Activated CD4-positive, alpha-beta T cell treated with anti-CD3 and anti-CD28 coated beads, Interleukin-2, amount 10 ng/mL, durations not matched to agents 7 days and 5 days (primary cell): ENCODE measurements at regions not wholly inside any gene's neighbourhood (a gene's known extent, or its start where the extent isn't known, plus 50 kb on each side); places are given as distances from the start of the nearest gene placed in this dataset.

Experiments
- CTCF ChIA-PET: fragments of 350-600 bp; sonication (Branson Sonifier 250); formaldehyde crosslinking; loops from one replicate; lab custom pipeline; 2021; ENCODE audit warnings: antibody characterized with exemption; lab: Charles Lee
- POLR2A ChIA-PET: fragments of 350-600 bp; sonication (Branson Sonifier 250); formaldehyde crosslinking; loops from one replicate; lab custom pipeline; 2021; ENCODE audit warnings: antibody characterized with exemption; lab: Charles Lee
- DNase-seq: peaks from one replicate; pipeline ENCODE4 v3.0.0-alpha.2; 2020
- H3K27ac Mint-ChIP-seq: one replicate; pipeline ENCODE4 v1.8.0; 2021; ENCODE audit warnings: mild to moderate bottlenecking, moderate library complexity, mixed read lengths
- H3K27me3 Mint-ChIP-seq: one replicate; pipeline ENCODE4 v1.8.0; 2021; ENCODE audit warnings: mixed read lengths
- H3K36me3 Mint-ChIP-seq: one replicate; pipeline ENCODE4 v1.8.0; 2021; ENCODE audit warnings: low read depth, mixed read lengths
- H3K4me1 Mint-ChIP-seq: one replicate; pipeline ENCODE4 v1.8.0; 2021; ENCODE audit warnings: mixed read lengths
- H3K4me3 Mint-ChIP-seq: one replicate; pipeline ENCODE4 v1.8.0; 2021; ENCODE audit warnings: mild to moderate bottlenecking, moderate library complexity, mixed read lengths
- H3K9me3 Mint-ChIP-seq: one replicate; pipeline ENCODE4 v1.8.0; 2021; ENCODE audit warnings: mixed read lengths

GRCh38 chr1:168945870-168946269 lies 160.6 kb upstream of the ATP1B1 start:
- H3K27ac Mint-ChIP-seq = no peak overlapping the region
- peaks cover 10% of the 10 kb centered on the region for H3K27me3 Mint-ChIP-seq
- CTCF ChIA-PET = interaction anchor here (0.9 to 1.9 kb wide), 2 partner anchors 10 to 14 kb away, joined by 3 to 5 read pairs; no protein-coding TSS in a partner anchor
- no peaks in the 10 kb centered on the region for H3K9me3 Mint-ChIP-seq
- POLR2A ChIA-PET = no interaction called here
- no peaks in the 10 kb centered on the region for H3K36me3 Mint-ChIP-seq
- H3K4me1 Mint-ChIP-seq = no peaks in the 10 kb centered on the region
- DNase-seq = no peak
- H3K4me3 Mint-ChIP-seq = no peak overlapping the region

GRCh38 chr1:168947041-168947440 lies 159.4 kb upstream of the ATP1B1 start:
- H3K36me3 Mint-ChIP-seq = no peaks in the 10 kb centered on the region
- CTCF ChIA-PET = no interaction called here
- no peaks in the 10 kb centered on the region for H3K9me3 Mint-ChIP-seq

GRCh38 chr1:168949672-168950071 lies 156.8 kb upstream of the ATP1B1 start:
- no peaks in the 10 kb centered on the region for H3K36me3 Mint-ChIP-seq
- CTCF ChIA-PET = no interaction called here

More at GRCh38 chr1:168947041-168947440, 159.4 kb upstream of the ATP1B1 start:
- Mint-ChIP-seq H3K4me1 (no peaks in the 10 kb centered on the region), H3K27ac (no peak overlapping the region), H3K4me3 (no peak overlapping the region), H3K27me3 (peaks cover 10% of the 10 kb centered on the region)
- DNase-seq = no peak
- POLR2A ChIA-PET = no interaction called here

GRCh38 chr1:168957818-168958217 lies 148.7 kb upstream of the ATP1B1 start:
- ChIA-PET CTCF (no interaction called here), POLR2A (no interaction called here)
- Mint-ChIP-seq H3K27ac (no peak overlapping the region), H3K9me3 (no peaks in the 10 kb centered on the region), H3K36me3 (no peaks in the 10 kb centered on the region), H3K27me3 (peaks cover 4% of the 10 kb centered on the region), H3K4me3 (no peak overlapping the region), H3K4me1 (no peaks in the 10 kb centered on the region)
- DNase-seq = no peak

More at GRCh38 chr1:168949672-168950071, 156.8 kb upstream of the ATP1B1 start:
- Mint-ChIP-seq H3K9me3 (no peaks in the 10 kb centered on the region), H3K27ac (no peak overlapping the region), H3K4me3 (no peak overlapping the region), H3K4me1 (no peaks in the 10 kb centered on the region), H3K27me3 (peaks cover 4% of the 10 kb centered on the region)
- DNase-seq = no peak
- POLR2A ChIA-PET = no interaction called here

- H3K36me3 Mint-ChIP-seq = no peaks in the 10 kb centered on the region
- POLR2A ChIA-PET = no interaction called here
- H3K9me3 Mint-ChIP-seq = no peaks in the 10 kb centered on the region
Observed at GRCh38 chr1:168958562-168959289, 147.8 kb upstream of the ATP1B1 start.

GRCh38 chr1:168959382-168959781 lies 147.1 kb upstream of the ATP1B1 start:
- no peaks in the 10 kb centered on the region for H3K36me3 Mint-ChIP-seq
- DNase-seq = no peak
- H3K27me3 Mint-ChIP-seq = peaks cover 4% of the 10 kb centered on the region
- H3K4me1 Mint-ChIP-seq = no peaks in the 10 kb centered on the region
- H3K9me3 Mint-ChIP-seq = no peaks in the 10 kb centered on the region
- no peak overlapping the region for H3K27ac Mint-ChIP-seq
- H3K4me3 Mint-ChIP-seq = no peak overlapping the region
- POLR2A ChIA-PET = no interaction called here
- CTCF ChIA-PET = interaction anchor here (0.8 to 1.3 kb wide), 2 partner anchors 12 to 14 kb away, joined by 3 to 5 read pairs; no protein-coding TSS in a partner anchor

More at GRCh38 chr1:168958562-168959289, 147.8 kb upstream of the ATP1B1 start:
- no peak for DNase-seq
- H3K27me3 Mint-ChIP-seq = peaks cover 4% of the 10 kb centered on the region
- H3K4me1 Mint-ChIP-seq = no peaks in the 10 kb centered on the region
- no peak overlapping the region for H3K27ac Mint-ChIP-seq
- CTCF ChIA-PET = no interaction called here
- no peak overlapping the region for H3K4me3 Mint-ChIP-seq

GRCh38 chr1:168960114-168960513 lies 146.4 kb upstream of the ATP1B1 start:
- Mint-ChIP-seq H3K36me3 (no peaks in the 10 kb centered on the region), H3K27ac (no peak overlapping the region), H3K4me3 (no peak overlapping the region), H3K9me3 (no peaks in the 10 kb centered on the region), H3K27me3 (peaks cover 4% of the 10 kb centered on the region), H3K4me1 (no peaks in the 10 kb centered on the region)
- ChIA-PET POLR2A (no interaction called here), CTCF (interaction anchor here (0.8 to 1.3 kb wide), 2 partner anchors 11 to 14 kb away, joined by 3 to 5 read pairs; no protein-coding TSS in a partner anchor)
- no peak for DNase-seq

- DNase-seq = no peak
- Mint-ChIP-seq H3K4me3 (no peak overlapping the region), H3K4me1 (no peaks in the 10 kb centered on the region), H3K9me3 (no peaks in the 10 kb centered on the region), H3K27me3 (peaks cover 4% of the 10 kb centered on the region), H3K36me3 (no peaks in the 10 kb centered on the region), H3K27ac (no peak overlapping the region)
- POLR2A ChIA-PET = no interaction called here
- CTCF ChIA-PET = interaction anchor here (0.8 to 1.3 kb wide), 2 partner anchors 15 to 96 kb away, joined by 3 to 5 read pairs; no protein-coding TSS in a partner anchor
Observed at GRCh38 chr1:168960595-168960994, 145.9 kb upstream of the ATP1B1 start.

GRCh38 chr1:168963601-168964000 lies 142.9 kb upstream of the ATP1B1 start:
- ChIA-PET CTCF (no interaction called here), POLR2A (no interaction called here)
- H3K4me3 Mint-ChIP-seq = no peak overlapping the region
- no peaks in the 10 kb centered on the region for H3K27me3 Mint-ChIP-seq
- H3K36me3 Mint-ChIP-seq = no peaks in the 10 kb centered on the region
- H3K27ac Mint-ChIP-seq = no peak overlapping the region
- no peaks in the 10 kb centered on the region for H3K9me3 Mint-ChIP-seq
- no peak for DNase-seq
- H3K4me1 Mint-ChIP-seq = no peaks in the 10 kb centered on the region

GRCh38 chr1:168964478-168964877 lies 142.0 kb upstream of the ATP1B1 start:
- POLR2A ChIA-PET = no interaction called here
- DNase-seq = no peak
- Mint-ChIP-seq H3K36me3 (no peaks in the 10 kb centered on the region), H3K27ac (no peak overlapping the region), H3K9me3 (no peaks in the 10 kb centered on the region), H3K27me3 (no peaks in the 10 kb centered on the region), H3K4me1 (no peaks in the 10 kb centered on the region), H3K4me3 (no peak overlapping the region)
- CTCF ChIA-PET = no interaction called here

- no peak for DNase-seq
- no peaks in the 10 kb centered on the region for H3K36me3 Mint-ChIP-seq
- no peaks in the 10 kb centered on the region for H3K27me3 Mint-ChIP-seq
- no peak overlapping the region for H3K4me3 Mint-ChIP-seq
- no peaks in the 10 kb centered on the region for H3K9me3 Mint-ChIP-seq
- POLR2A ChIA-PET = no interaction called here
- H3K4me1 Mint-ChIP-seq = no peaks in the 10 kb centered on the region
- H3K27ac Mint-ChIP-seq = no peak overlapping the region
- CTCF ChIA-PET = no interaction called here
Observed at GRCh38 chr1:168966217-168966616, 140.3 kb upstream of the ATP1B1 start.

GRCh38 chr1:168966636-168967035 lies 139.9 kb upstream of the ATP1B1 start:
- no peaks in the 10 kb centered on the region for H3K9me3 Mint-ChIP-seq
- no peak for DNase-seq
- ChIA-PET POLR2A (no interaction called here), CTCF (no interaction called here)
- no peak overlapping the region for H3K27ac Mint-ChIP-seq
- H3K4me3 Mint-ChIP-seq = no peak overlapping the region
- H3K4me1 Mint-ChIP-seq = no peaks in the 10 kb centered on the region
- no peaks in the 10 kb centered on the region for H3K27me3 Mint-ChIP-seq
- H3K36me3 Mint-ChIP-seq = no peaks in the 10 kb centered on the region

- Mint-ChIP-seq H3K36me3 (no peaks in the 10 kb centered on the region), H3K4me3 (no peak overlapping the region), H3K9me3 (no peaks in the 10 kb centered on the region), H3K27me3 (no peaks in the 10 kb centered on the region), H3K27ac (no peak overlapping the region), H3K4me1 (no peaks in the 10 kb centered on the region)
- POLR2A ChIA-PET = no interaction called here
- DNase-seq = no peak
- CTCF ChIA-PET = interaction anchor here (0.7 to 1.4 kb wide), 3 partner anchors 10 to 109 kb away, joined by 3 to 5 read pairs (median 4); no protein-coding TSS in a partner anchor
Observed at GRCh38 chr1:168970926-168971659, 135.4 kb upstream of the ATP1B1 start.
